Stimulated activated effector memory CD8-positive, alpha-beta T cell treated with anti-CD3 and anti-CD28 coated beads, Interleukin-12 subunit alpha, Interleukin-12 subunit beta, amount 100 ng/mL, for 72 hours (primary cell): ENCODE measurements at regions not wholly inside any gene's neighbourhood (a gene's known extent, or its start where the extent isn't known, plus 50 kb on each side); places are given as distances from the start of the nearest gene placed in this dataset.

Experiments used
- ATAC-seq: fragments of 150-1000 bp; cut with Tn5 transposase; 2 replicates; pipeline ENCODE4 v1.10.0; 2021
- DNase-seq, 2 donors: peaks; one replicate each; pipeline ENCODE4 v3.0.0; 2021 to 2022; ENCODE audit warnings: low spot score in 2 of 2
- H3K27ac Mint-ChIP-seq: one replicate; pipeline ENCODE4 v1.8.0; 2022; ENCODE audit warnings: mild to moderate bottlenecking, mixed read lengths
- H3K36me3 Mint-ChIP-seq: one replicate; pipeline ENCODE4 v1.8.0; 2022; ENCODE audit warnings: mild to moderate bottlenecking, mixed read lengths
- H3K4me1 Mint-ChIP-seq: one replicate; pipeline ENCODE4 v1.8.0; 2022; ENCODE audit warnings: mixed read lengths
- H3K4me3 Mint-ChIP-seq: one replicate; pipeline ENCODE4 v1.8.0; 2022; ENCODE audit warnings: mild to moderate bottlenecking, mixed read lengths
- H3K9me3 Mint-ChIP-seq: one replicate; pipeline ENCODE4 v1.8.0; 2022; ENCODE audit warnings: mixed read lengths

- DNase-seq (no peak), ATAC-seq (no peak)
- no peak overlapping the region for H3K27ac Mint-ChIP-seq
- no peaks in the 10 kb centered on the region for H3K9me3 Mint-ChIP-seq
- H3K36me3 Mint-ChIP-seq: no peaks in the 10 kb centered on the region
- H3K4me1 Mint-ChIP-seq: no peaks in the 10 kb centered on the region
- no peak overlapping the region for H3K4me3 Mint-ChIP-seq
Observed at GRCh38 chr3:193879099-193879863, 256.7 kb upstream of the HES1 start.

- H3K9me3 Mint-ChIP-seq: no peaks in the 10 kb centered on the region
- no peaks in the 10 kb centered on the region for H3K36me3 Mint-ChIP-seq
- H3K4me1 Mint-ChIP-seq: no peaks in the 10 kb centered on the region
- ATAC-seq (no peak), DNase-seq (no peak)
- H3K27ac Mint-ChIP-seq: no peak overlapping the region
- no peak overlapping the region for H3K4me3 Mint-ChIP-seq
Observed at GRCh38 chr3:193879864-193880242, 256.1 kb upstream of the HES1 start.

GRCh38 chr3:193882091-193882490, 253.9 kb upstream of the HES1 start:
- H3K9me3 Mint-ChIP-seq: no peaks in the 10 kb centered on the region
- no peak overlapping the region for H3K27ac Mint-ChIP-seq

GRCh38 chr3:193883551-193883950, 252.4 kb upstream of the HES1 start:
- DNase-seq: no peak
- Mint-ChIP-seq H3K27ac (no peak overlapping the region), H3K4me3 (no peak overlapping the region)

More at GRCh38 chr3:193882091-193882490, 253.9 kb upstream of the HES1 start:
- H3K4me3 Mint-ChIP-seq: no peak overlapping the region
- no peaks in the 10 kb centered on the region for H3K36me3 Mint-ChIP-seq
- no peaks in the 10 kb centered on the region for H3K4me1 Mint-ChIP-seq
- no peak for ATAC-seq
- DNase-seq: no peak

GRCh38 chr3:193884027-193884426, 251.9 kb upstream of the HES1 start:
- no peak overlapping the region for H3K4me3 Mint-ChIP-seq
- H3K9me3 Mint-ChIP-seq: no peaks in the 10 kb centered on the region
- no peaks in the 10 kb centered on the region for H3K4me1 Mint-ChIP-seq
- H3K36me3 Mint-ChIP-seq: no peaks in the 10 kb centered on the region
- no peak overlapping the region for H3K27ac Mint-ChIP-seq
- no peak for DNase-seq
- ATAC-seq: no peak

More at GRCh38 chr3:193883551-193883950, 252.4 kb upstream of the HES1 start:
- no peak for ATAC-seq
- H3K9me3 Mint-ChIP-seq: no peaks in the 10 kb centered on the region
- H3K4me1 Mint-ChIP-seq: no peaks in the 10 kb centered on the region
- no peaks in the 10 kb centered on the region for H3K36me3 Mint-ChIP-seq

- Mint-ChIP-seq H3K4me3 (no peak overlapping the region), H3K4me1 (no peaks in the 10 kb centered on the region), H3K9me3 (no peaks in the 10 kb centered on the region), H3K36me3 (no peaks in the 10 kb centered on the region), H3K27ac (no peak overlapping the region)
- no peak for ATAC-seq
- no peak for DNase-seq
Observed at GRCh38 chr3:193884652-193885051, 251.3 kb upstream of the HES1 start.

- ATAC-seq: no peak
- no peaks in the 10 kb centered on the region for H3K9me3 Mint-ChIP-seq
- no peak overlapping the region for H3K27ac Mint-ChIP-seq
- H3K4me1 Mint-ChIP-seq: no peaks in the 10 kb centered on the region
- no peaks in the 10 kb centered on the region for H3K36me3 Mint-ChIP-seq
- no peak overlapping the region for H3K4me3 Mint-ChIP-seq
- no peak for DNase-seq
Observed at GRCh38 chr3:193885832-193886231, 250.1 kb upstream of the HES1 start.

- Mint-ChIP-seq H3K4me1 (no peaks in the 10 kb centered on the region), H3K36me3 (no peaks in the 10 kb centered on the region), H3K27ac (no peak overlapping the region), H3K4me3 (no peak overlapping the region), H3K9me3 (no peaks in the 10 kb centered on the region)
- ATAC-seq (no peak), DNase-seq (no peak)
Observed at GRCh38 chr3:193890016-193890897, 245.7 kb upstream of the HES1 start.

GRCh38 chr3:193894121-193894863, 241.7 kb upstream of the HES1 start:
- Mint-ChIP-seq H3K36me3 (no peaks in the 10 kb centered on the region), H3K9me3 (no peaks in the 10 kb centered on the region), H3K4me1 (peaks cover 5% of the 10 kb centered on the region), H3K4me3 (no peak overlapping the region), H3K27ac (no peak overlapping the region)
- ATAC-seq (no peak), DNase-seq (no peak)

- DNase-seq: no peak
- Mint-ChIP-seq H3K27ac (no peak overlapping the region), H3K4me1 (peaks cover 5% of the 10 kb centered on the region), H3K4me3 (no peak overlapping the region), H3K36me3 (no peaks in the 10 kb centered on the region), H3K9me3 (no peaks in the 10 kb centered on the region)
- no peak for ATAC-seq
Observed at GRCh38 chr3:193895409-193895808, 240.5 kb upstream of the HES1 start.

GRCh38 chr3:193896419-193896818, 239.5 kb upstream of the HES1 start:
- no peak overlapping the region for H3K27ac Mint-ChIP-seq
- H3K9me3 Mint-ChIP-seq: no peaks in the 10 kb centered on the region
- no peak for ATAC-seq

GRCh38 chr3:193897288-193897687, 238.7 kb upstream of the HES1 start:
- Mint-ChIP-seq H3K4me3 (no peak overlapping the region), H3K36me3 (no peaks in the 10 kb centered on the region), H3K4me1 (peaks cover 5% of the 10 kb centered on the region), H3K9me3 (no peaks in the 10 kb centered on the region), H3K27ac (no peak overlapping the region)
- DNase-seq: no peak
- ATAC-seq: no peak

More at GRCh38 chr3:193896419-193896818, 239.5 kb upstream of the HES1 start:
- Mint-ChIP-seq H3K4me1 (peaks cover 5% of the 10 kb centered on the region), H3K36me3 (no peaks in the 10 kb centered on the region), H3K4me3 (no peak overlapping the region)
- no peak for DNase-seq

GRCh38 chr3:193897731-193898180, 238.2 kb upstream of the HES1 start:
- no peak for DNase-seq
- Mint-ChIP-seq H3K9me3 (no peaks in the 10 kb centered on the region), H3K36me3 (no peaks in the 10 kb centered on the region), H3K4me3 (no peak overlapping the region), H3K4me1 (peaks cover 5% of the 10 kb centered on the region), H3K27ac (no peak overlapping the region)
- no peak for ATAC-seq

GRCh38 chr3:193899001-193899400, 236.9 kb upstream of the HES1 start:
- H3K27ac Mint-ChIP-seq: no peak overlapping the region
- no peaks in the 10 kb centered on the region for H3K36me3 Mint-ChIP-seq
- DNase-seq: no peak
- no peak overlapping the region for H3K4me3 Mint-ChIP-seq
- H3K9me3 Mint-ChIP-seq: no peaks in the 10 kb centered on the region
- no peak for ATAC-seq
- H3K4me1 Mint-ChIP-seq: peaks cover 5% of the 10 kb centered on the region

GRCh38 chr3:193901007-193901406, 234.9 kb upstream of the HES1 start:
- H3K9me3 Mint-ChIP-seq: no peaks in the 10 kb centered on the region
- no peak overlapping the region for H3K27ac Mint-ChIP-seq
- H3K4me1 Mint-ChIP-seq: peaks cover 5% of the 10 kb centered on the region
- H3K36me3 Mint-ChIP-seq: no peaks in the 10 kb centered on the region
- DNase-seq (no peak), ATAC-seq (no peak)
- H3K4me3 Mint-ChIP-seq: no peak overlapping the region
